Omental fat pad (tissue), 3 donors: ENCODE measurements at regions not wholly inside any gene's neighbourhood (a gene's known extent, or its start where the extent isn't known, plus 50 kb on each side); places are given as distances from the start of the nearest gene placed in this dataset.

ENCODE experiments used
- ATAC-seq: fragments of 150-250 bp; one replicate; pipeline ENCODE4 v1.9.1; 2016; ENCODE audit warnings: mild to moderate bottlenecking, moderate library complexity; ENCODE audit not compliant: low FRiP score
- DNase-seq: peaks from one replicate; pipeline ENCODE4 v3.0.0-alpha.2; 2019; ENCODE audit warnings: low spot score
- CTCF ChIP-seq, 3 donors: fragments of 450-650 bp; IDR thresholded peaks; one replicate each; pipeline ENCODE4 v1.5.1; 2016 to 2017; ENCODE audit warnings: antibody characterized with exemption in 3 of 3, mild to moderate bottlenecking in 3 of 3, moderate library complexity in 2 of 3

- TF ChIP-seq CTCF (IDR thresholded peaks at IDR 0.05), result no peak
- ATAC-seq, result no peak
- no peak for DNase-seq
Observed at GRCh38 chr1:63010913-63011660, 227.2 kb downstream of the ATG4C start.

GRCh38 chr1:63012339-63012738, 228.4 kb downstream of the ATG4C start:
- no peak for TF ChIP-seq CTCF (IDR thresholded peaks at IDR 0.05)
- DNase-seq, result no peak
- peak; percentile 84 for ATAC-seq

- no peak for TF ChIP-seq CTCF (IDR thresholded peaks at IDR 0.05)
- no peak for DNase-seq
- ATAC-seq, result no peak
Observed at GRCh38 chr1:63014267-63014666, 230.3 kb downstream of the ATG4C start.

GRCh38 chr1:63022319-63022718, 238.4 kb downstream of the ATG4C start:
- no peak for TF ChIP-seq CTCF (IDR thresholded peaks at IDR 0.05)
- ATAC-seq (no peak), DNase-seq (no peak)

- DNase-seq, result no peak
- no peak for ATAC-seq
- no peak for TF ChIP-seq CTCF (IDR thresholded peaks at IDR 0.05)
Observed at GRCh38 chr1:63023171-63023570, 239.2 kb downstream of the ATG4C start.

GRCh38 chr1:63023637-63024036, 239.7 kb downstream of the ATG4C start:
- ATAC-seq, result no peak
- no peak for TF ChIP-seq CTCF (IDR thresholded peaks at IDR 0.05)
- DNase-seq, result no peak

GRCh38 chr1:63024132-63024531, 240.2 kb downstream of the ATG4C start:
- DNase-seq (no peak), ATAC-seq (peak; percentile 44)
- no peak for TF ChIP-seq CTCF (IDR thresholded peaks at IDR 0.05)
